HG03442 (cell line): ENCODE measurements at regions not wholly inside any gene's neighbourhood (a gene's known extent, or its start where the extent isn't known, plus 50 kb on each side); places are given as distances from the start of the nearest gene placed in this dataset.

ENCODE experiments used
- ATAC-seq: cut with Tn5 transposase; IDR thresholded peaks from one replicate; pipeline ENCODE4 v1.9.1; 2021; ENCODE audit warnings: mild to moderate bottlenecking, moderate library complexity; ENCODE audit not compliant: unreplicated experiment

GRCh38 chr2:185891403-185891802 lies 152.8 kb downstream of the FSIP2 start:
- ATAC-seq = no peak

GRCh38 chr2:185891804-185892411 lies 153.3 kb downstream of the FSIP2 start:
- ATAC-seq = no peak

- no peak for ATAC-seq
These were observed 153.9 kb downstream of the FSIP2 start for GRCh38 chr2:185892484-185892883.

GRCh38 chr2:185894223-185894622 lies 155.6 kb downstream of the FSIP2 start:
- ATAC-seq = no peak

GRCh38 chr2:185895828-185896693 lies 157.5 kb downstream of the FSIP2 start:
- ATAC-seq = no peak

- no peak for ATAC-seq
These were observed 160.8 kb downstream of the FSIP2 start for GRCh38 chr2:185899366-185899765.

GRCh38 chr2:185919155-185919554 lies 180.6 kb downstream of the FSIP2 start:
- ATAC-seq = no peak

- no peak for ATAC-seq
These were observed 182.6 kb downstream of the FSIP2 start for GRCh38 chr2:185921048-185921756.

- no peak for ATAC-seq
These were observed 195.6 kb downstream of the FSIP2 start for GRCh38 chr2:185934232-185934631.

- no peak for ATAC-seq
These were observed 201.3 kb downstream of the FSIP2 start for GRCh38 chr2:185939858-185940257.

- ATAC-seq = no peak
These were observed 204.3 kb downstream of the FSIP2 start for GRCh38 chr2:185942855-185943254.

- ATAC-seq = no peak
These were observed 209.1 kb downstream of the FSIP2 start for GRCh38 chr2:185947722-185948121.

- no peak for ATAC-seq
These were observed 213.5 kb downstream of the FSIP2 start for GRCh38 chr2:185952100-185952499.

GRCh38 chr2:185954389-185954788 lies 215.8 kb downstream of the FSIP2 start:
- no peak for ATAC-seq

- no peak for ATAC-seq
These were observed 216.4 kb downstream of the FSIP2 start for GRCh38 chr2:185955050-185955449.

- ATAC-seq = no peak
These were observed 228.7 kb downstream of the FSIP2 start for GRCh38 chr2:185967335-185967734.

- ATAC-seq = no peak
These were observed 231.7 kb downstream of the FSIP2 start for GRCh38 chr2:185970148-185970852.

- ATAC-seq = no peak
These were observed 240.2 kb downstream of the FSIP2 start for GRCh38 chr2:185978634-185979407.

- no peak for ATAC-seq
These were observed 241.0 kb downstream of the FSIP2 start for GRCh38 chr2:185979546-185980071.

- ATAC-seq = no peak
These were observed 242.3 kb downstream of the FSIP2 start for GRCh38 chr2:185980944-185981343.
